Stomach (tissue), 8 donors: ENCODE measurements at regions not wholly inside any gene's neighbourhood (a gene's known extent, or its start where the extent isn't known, plus 50 kb on each side); places are given as distances from the start of the nearest gene placed in this dataset.

Experiments used
- DNase-seq, 2 donors: peaks; one replicate each; pipeline versions ENCODE4 v3.0.0 to v3.0.0-alpha.2; 2013 to 2019
- H3K27ac ChIP-seq, 5 donors: fragments of 200-600 bp in 4 of 5; sonication (generic) in 4 of 5; one replicate each; pipeline ENCODE4 v1.5.1; 2013 to 2019; ENCODE audit warnings: mild to moderate bottlenecking in 1 of 5, moderate library complexity in 1 of 5
- H3K27me3 ChIP-seq, 3 donors: fragments of 200-600 bp; sonication (generic); one replicate each; pipeline ENCODE4 v1.5.1; 2017 to 2019; ENCODE audit warnings: mixed run types in 1 of 3
- H3K36me3 ChIP-seq, 4 donors: fragments of 200-600 bp; sonication (generic); 1 replicate in 3 of 4; 2 replicates in 1 of 4; pipeline ENCODE4 v1.5.1; 2016 to 2019
- H3K4me1 ChIP-seq, 4 donors: fragments of 200-600 bp; sonication (generic); one replicate each; pipeline ENCODE4 v1.5.1; 2016 to 2019
- H3K4me3 ChIP-seq, 4 donors: fragments of 200-600 bp; sonication (generic) in 3 of 4; one replicate each; pipeline ENCODE4 v1.5.1; 2016 to 2019; ENCODE audit warnings: mild to moderate bottlenecking in 1 of 4
- H3K9me3 ChIP-seq, 4 donors: fragments of 200-600 bp; sonication (generic); one replicate each; pipeline ENCODE4 v1.5.1; 2016 to 2019
- EP300 ChIP-seq: sonication (generic); formaldehyde crosslinking; IDR thresholded peaks from one replicate; pipeline ENCODE4 v1.6.1; 2017; ENCODE audit warnings: antibody characterized with exemption
- POLR2A ChIP-seq, 4 donors: fragments of 450-650 bp; IDR thresholded peaks; one replicate each; pipeline ENCODE4 v1.6.1; 2016; ENCODE audit warnings: antibody characterized with exemption in 4 of 4, control low read depth in 2 of 4, mild to moderate bottlenecking in 1 of 4, moderate library complexity in 1 of 4
- POLR2AphosphoS5 ChIP-seq, 3 donors: sonication (generic); formaldehyde crosslinking; IDR thresholded peaks; one replicate each; pipeline ENCODE4 v1.6.1; 2016; ENCODE audit warnings: antibody characterized with exemption in 3 of 3
- WGBS, 5 donors: extraction: QIAGEN DNeasy Blood & Tissue Kit in 3 of 5; methylation state at CpG; one replicate each; pipeline versions ENCODE4 v1.1.5 to v1.1.7; 2013 to 2018; 5-methylcytosine and 5-hydroxymethylcytosine counted together
- intact Hi-C: fragments of 100-400 bp; cut with DNase I; formaldehyde crosslinking; loops from one replicate; pipeline ENCODE4 v1.15.1; 2023; ENCODE audit warnings: low total_unique reads
- TF ChIP-seq, protein P1 (sequence below), 7 experiments: fragments of 450-650 bp in 4 of 7; fragments of 200-600 bp in 3 of 7; sonication (generic) in 3 of 7; IDR thresholded peaks; one replicate each; pipeline ENCODE4 v1.5.1; 2016 to 2019; ENCODE audit warnings: antibody characterized with exemption in 7 of 7, control low read depth in 2 of 7, mild to moderate bottlenecking in 1 of 7
- donor health status: healthy with polysubstance abuse.
- donor health status: Bipolar disorder and iron deficiency.
- donor health status: healthy.

DNA sequence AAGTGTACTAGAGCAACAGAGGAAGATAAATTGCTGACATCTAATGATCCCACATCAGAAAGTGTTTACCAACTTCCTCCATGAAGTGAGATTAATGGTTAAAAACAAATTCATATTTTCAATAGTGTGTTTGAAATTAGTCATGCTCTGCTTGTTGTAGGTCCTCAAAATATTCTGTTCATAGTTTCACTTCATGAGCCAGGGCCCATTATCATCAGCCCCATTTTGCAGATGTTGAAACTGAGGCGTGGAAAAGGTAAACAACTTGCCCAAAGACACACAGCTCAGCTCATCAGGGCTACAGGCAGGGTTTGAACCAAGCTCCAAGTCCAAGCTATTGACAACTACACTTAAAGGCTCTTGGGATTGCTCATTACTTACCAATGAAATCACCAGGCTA lies 103.5 kb upstream of the PPARGC1A start:
- TF ChIP-seq, protein P1, sequence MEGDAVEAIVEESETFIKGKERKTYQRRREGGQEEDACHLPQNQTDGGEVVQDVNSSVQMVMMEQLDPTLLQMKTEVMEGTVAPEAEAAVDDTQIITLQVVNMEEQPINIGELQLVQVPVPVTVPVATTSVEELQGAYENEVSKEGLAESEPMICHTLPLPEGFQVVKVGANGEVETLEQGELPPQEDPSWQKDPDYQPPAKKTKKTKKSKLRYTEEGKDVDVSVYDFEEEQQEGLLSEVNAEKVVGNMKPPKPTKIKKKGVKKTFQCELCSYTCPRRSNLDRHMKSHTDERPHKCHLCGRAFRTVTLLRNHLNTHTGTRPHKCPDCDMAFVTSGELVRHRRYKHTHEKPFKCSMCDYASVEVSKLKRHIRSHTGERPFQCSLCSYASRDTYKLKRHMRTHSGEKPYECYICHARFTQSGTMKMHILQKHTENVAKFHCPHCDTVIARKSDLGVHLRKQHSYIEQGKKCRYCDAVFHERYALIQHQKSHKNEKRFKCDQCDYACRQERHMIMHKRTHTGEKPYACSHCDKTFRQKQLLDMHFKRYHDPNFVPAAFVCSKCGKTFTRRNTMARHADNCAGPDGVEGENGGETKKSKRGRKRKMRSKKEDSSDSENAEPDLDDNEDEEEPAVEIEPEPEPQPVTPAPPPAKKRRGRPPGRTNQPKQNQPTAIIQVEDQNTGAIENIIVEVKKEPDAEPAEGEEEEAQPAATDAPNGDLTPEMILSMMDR (IDR thresholded peaks at IDR 0.05): no peak
- TF ChIP-seq POLR2AphosphoS5 (IDR thresholded peaks at IDR 0.05): no peak
- no peak for TF ChIP-seq EP300
- no peak for TF ChIP-seq POLR2A (IDR thresholded peaks at IDR 0.05)
- Histone ChIP-seq H3K4me3 (no peak overlapping the region), H3K9me3 (no peaks in the 10 kb centered on the region), H3K27ac (no peak overlapping the region), H3K36me3 (no peaks in the 10 kb centered on the region), H3K27me3 (no peaks in the 10 kb centered on the region), H3K4me1 (no peaks in the 10 kb centered on the region)
- WGBS, 5 donors: 74 to 88% (median 77%) methylated on average over 1 of the region's 1 CpG
- intact Hi-C loops: no loop called here
- no peak for DNase-seq

DNA sequence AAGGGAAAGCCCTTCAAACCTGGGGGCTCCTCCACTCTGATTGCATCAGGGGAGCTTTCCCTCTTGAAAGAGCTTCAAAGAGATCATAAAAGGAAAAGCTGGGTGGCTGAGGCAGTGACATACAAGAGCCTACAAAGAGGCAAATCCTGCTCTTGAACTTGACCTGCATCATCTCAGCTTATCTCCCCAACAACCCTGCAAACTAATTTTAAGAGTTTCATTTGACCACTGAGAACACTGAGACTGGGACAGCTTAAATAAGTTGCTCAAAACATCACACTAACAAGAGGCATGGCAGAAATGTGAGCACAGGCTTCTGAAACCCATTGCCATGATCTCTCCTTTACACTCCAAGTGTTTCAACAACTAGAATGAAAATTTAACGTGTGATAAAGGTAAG lies 101.6 kb upstream of the PPARGC1A start:
- WGBS, 5 donors: 42 to 51% (median 48%) methylated on average over 1 of the region's 1 CpG
- H3K27ac ChIP-seq: no peak overlapping the region
- intact Hi-C loops: no loop called here
- H3K36me3 ChIP-seq: no peaks in the 10 kb centered on the region
- no peaks in the 10 kb centered on the region for H3K4me1 ChIP-seq
- TF ChIP-seq, protein P1 (IDR thresholded peaks at IDR 0.05): no peak
- no peak for TF ChIP-seq EP300
- no peak for TF ChIP-seq POLR2AphosphoS5 (IDR thresholded peaks at IDR 0.05)
- no peak for TF ChIP-seq POLR2A (IDR thresholded peaks at IDR 0.05)
- no peaks in the 10 kb centered on the region for H3K9me3 ChIP-seq
- no peak for DNase-seq
- no peak overlapping the region for H3K4me3 ChIP-seq
- H3K27me3 ChIP-seq: no peaks in the 10 kb centered on the region

DNA sequence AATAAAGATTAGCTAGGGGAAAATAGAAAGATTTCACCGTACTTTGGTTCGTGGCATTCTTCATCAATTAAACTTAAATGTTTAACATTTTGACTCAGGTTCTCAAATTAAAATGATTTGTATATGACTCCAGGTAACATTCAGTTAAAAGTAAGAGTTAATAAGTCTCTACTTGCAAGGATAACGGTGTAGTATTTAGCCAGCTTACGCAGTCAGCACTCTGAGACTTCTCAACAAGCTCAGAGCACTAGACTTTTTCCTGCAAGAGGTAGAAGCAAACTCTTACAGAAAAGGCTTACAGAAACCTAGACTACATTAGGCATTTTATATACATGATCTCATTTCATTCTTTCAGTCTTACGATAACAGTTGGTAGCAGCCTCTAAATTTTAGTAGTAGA lies 96.4 kb upstream of the PPARGC1A start:
- TF ChIP-seq EP300 (no peak), POLR2A (IDR thresholded peaks at IDR 0.05) (no peak), POLR2AphosphoS5 (IDR thresholded peaks at IDR 0.05) (no peak)
- TF ChIP-seq, protein P1 (IDR thresholded peaks at IDR 0.05): no peak
- intact Hi-C loops: no loop called here
- Histone ChIP-seq H3K27me3 (no peaks in the 10 kb centered on the region), H3K4me1 (no peaks in the 10 kb centered on the region), H3K27ac (no peak overlapping the region), H3K9me3 (no peaks in the 10 kb centered on the region), H3K4me3 (no peak overlapping the region), H3K36me3 (no peaks in the 10 kb centered on the region)
- DNase-seq: no peak
- 66 to 79% (median 73%) methylated on average over 5 of the region's 5 CpGs for WGBS, 5 donors

DNA sequence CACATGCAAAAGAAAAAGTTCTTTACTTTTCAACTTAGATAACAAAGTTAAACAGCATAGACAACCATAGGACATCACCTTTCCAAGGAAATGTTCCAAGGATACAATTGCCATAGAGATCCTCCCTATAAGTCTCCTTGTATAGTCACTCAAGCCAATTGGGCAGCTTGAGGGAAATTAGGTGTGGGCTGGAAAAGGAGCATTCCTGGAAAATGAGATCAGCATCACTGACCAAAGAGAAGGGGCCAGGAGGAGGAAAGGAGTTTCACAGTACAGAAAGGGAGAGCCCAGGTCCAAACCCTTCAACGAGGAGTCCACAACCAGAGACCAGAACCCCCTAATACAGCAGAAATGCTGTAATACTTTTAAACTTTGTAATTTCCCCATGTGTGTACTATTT lies 91.5 kb upstream of the PPARGC1A start:
- Histone ChIP-seq H3K27me3 (no peaks in the 10 kb centered on the region), H3K9me3 (no peaks in the 10 kb centered on the region), H3K36me3 (no peaks in the 10 kb centered on the region), H3K27ac (no peak overlapping the region), H3K4me1 (no peaks in the 10 kb centered on the region), H3K4me3 (no peak overlapping the region)
- 55 to 67% (median 63%) methylated on average over 1 of the region's 1 CpG for WGBS, 5 donors
- TF ChIP-seq, protein P1 (IDR thresholded peaks at IDR 0.05): no peak
- no peak for TF ChIP-seq POLR2AphosphoS5 (IDR thresholded peaks at IDR 0.05)
- no peak for TF ChIP-seq EP300
- no peak for TF ChIP-seq POLR2A (IDR thresholded peaks at IDR 0.05)
- intact Hi-C loops: no loop called here
- DNase-seq: peak in 1 of 2 donors; percentile 14
